ENCODE measurements at regions not wholly inside any gene's neighbourhood (a gene's known extent, or its start where the extent isn't known, plus 50 kb on each side); places are given as distances from the start of the nearest gene placed in this dataset.

DNA sequence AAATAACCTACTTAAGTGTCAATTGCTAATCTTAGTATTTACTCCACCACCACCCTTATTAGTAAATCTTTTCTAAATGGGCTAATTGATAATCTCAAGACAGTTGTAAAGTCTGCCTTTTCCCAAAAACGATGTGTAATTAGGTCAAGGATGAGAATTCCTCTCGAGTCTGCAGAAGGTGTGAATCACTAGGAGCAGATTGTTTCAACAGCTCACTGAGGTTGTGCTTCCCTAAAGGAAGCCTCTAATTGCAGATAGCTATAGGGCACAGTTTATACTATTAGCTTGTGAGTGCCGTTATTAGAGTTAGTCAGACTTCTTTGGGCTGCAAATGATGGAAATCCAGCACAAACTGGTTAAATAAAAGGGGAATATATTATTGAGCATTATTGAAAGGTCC, 84.9 kb downstream of the C11orf91 start:
- Histone ChIP-seq H2BK15ac (ENCODE audit: low read depth, low read length) (no peak overlapping the region), H4K91ac (ENCODE audit: insufficient read length, low read depth, low read length) (no peak overlapping the region), H4K5ac (ENCODE audit: insufficient read length, low read depth, low read length) (no peak overlapping the region), H3K56ac (ENCODE audit: insufficient read length, low read depth, low read length) (no peak overlapping the region), H3K4me2 (ENCODE audit: insufficient read depth, insufficient read length, low read length) (no peak overlapping the region), H3K9me3 (ENCODE audit: control insufficient read depth, low read depth, low read length) (no peaks in the 10 kb centered on the region), H2AK5ac (ENCODE audit: insufficient read length, low read length) (no peak overlapping the region), H3K23me2 (ENCODE audit: insufficient read length, low read depth, low read length, poor library complexity, severe bottlenecking) (no peaks in the 10 kb centered on the region), H3K18ac (ENCODE audit: insufficient read length, low read depth, low read length) (no peak overlapping the region), H2AFZ (ENCODE audit: low read length) (no peak overlapping the region), H3K9ac (ENCODE audit: extremely low read depth, insufficient read length, low read length) (no peak overlapping the region), H2BK120ac (ENCODE audit: low read depth, low read length, poor library complexity, severe bottlenecking) (no peak overlapping the region), H3K23ac (ENCODE audit: insufficient read length, low read depth, low read length) (no peak overlapping the region), H3K27ac (ENCODE audit: insufficient read length, low read depth, low read length) (no peak overlapping the region), H4K20me1 (ENCODE audit: control insufficient read depth, insufficient read depth, insufficient read length) (no peaks in the 10 kb centered on the region), H4K8ac (replicated peaks; ENCODE audit: insufficient read length, low read depth, low read length) (no peak overlapping the region), H2BK12ac (ENCODE audit: insufficient read length, low read depth, low read length) (no peak overlapping the region), H2BK20ac (ENCODE audit: low read depth, low read length, poor library complexity, severe bottlenecking) (no peak overlapping the region), H3K4me1 (ENCODE audit: insufficient read depth, low read length) (peaks cover 2% of the 10 kb centered on the region; the same call in 1 of the 2 replicates), H2BK5ac (ENCODE audit: insufficient read length, low read length) (no peak overlapping the region), H3T11ph (ENCODE audit: low read length) (no peak overlapping the region), H3K14ac (ENCODE audit: insufficient read depth, low read length) (no peak overlapping the region), H3K4ac (ENCODE audit: low read depth, low read length) (no peak overlapping the region), H3K27me3 (ENCODE audit: insufficient read depth, low read length) (no peaks in the 10 kb centered on the region), H3K79me1 (ENCODE audit: insufficient read depth, low read depth, low read length, poor library complexity, severe bottlenecking) (no peaks in the 10 kb centered on the region), H3K79me2 (ENCODE audit: insufficient read depth, low read length) (no peaks in the 10 kb centered on the region)
- no peak for DNase-seq
- Mint-ChIP-seq H3K27ac (no peak overlapping the region; a peak in 1 of 7 replicates), H3K27me3 (ENCODE audit: low read depth) (no peaks in the 10 kb centered on the region; the same call in 1 of the 2 replicates), H3K4me3 (no peak overlapping the region), H3K36me3 (ENCODE audit: insufficient read depth in 1 of 3, low read depth in 3 of 3) (no peaks in the 10 kb centered on the region; a peak in 1 of 7 replicates), H3K4me1 (peaks cover 13 to 20% of the 10 kb centered on the region in 2 experiments), H3K9me3 (no peaks in the 10 kb centered on the region; a peak in 1 of 5 replicates)
- no peak for TF ChIP-seq CTCF (conservative IDR thresholded peaks at IDR 0.05)
- no CpG with 5 or more reads among the region's 3 CpGs for WGBS (ENCODE audit: extremely low coverage, insufficient read length, low lambda C conversion rate)
